Left colon (tissue), 2 donors: ENCODE measurements at regions not wholly inside any gene's neighbourhood (a gene's known extent, or its start where the extent isn't known, plus 50 kb on each side); places are given as distances from the start of the nearest gene placed in this dataset.

Experiments used
- ATAC-seq: fragments of 200-7000 bp; cut with Tn5 transposase; one replicate; pipeline ENCODE4 v1.9.1; 2020; ENCODE audit warnings: mild to moderate bottlenecking, moderate library complexity
- DNase-seq, 2 donors: peaks; one replicate each; pipeline ENCODE4 v3.0.0-alpha.2; 2020
- intact Hi-C, 2 donors: fragments of 100-400 bp; cut with DNase I in 1 of 2; cut with micrococcal nuclease in 1 of 2; formaldehyde crosslinking; loops; one replicate each; pipeline versions ENCODE4 v1.11.2 to v1.14.0; 2022; cut with DNase I, micrococcal nuclease
- donor health status: DM: no; HTN: no; CAD: no.
- donor health status: DM: yes; HTN: yes; CAD: no.

DNA sequence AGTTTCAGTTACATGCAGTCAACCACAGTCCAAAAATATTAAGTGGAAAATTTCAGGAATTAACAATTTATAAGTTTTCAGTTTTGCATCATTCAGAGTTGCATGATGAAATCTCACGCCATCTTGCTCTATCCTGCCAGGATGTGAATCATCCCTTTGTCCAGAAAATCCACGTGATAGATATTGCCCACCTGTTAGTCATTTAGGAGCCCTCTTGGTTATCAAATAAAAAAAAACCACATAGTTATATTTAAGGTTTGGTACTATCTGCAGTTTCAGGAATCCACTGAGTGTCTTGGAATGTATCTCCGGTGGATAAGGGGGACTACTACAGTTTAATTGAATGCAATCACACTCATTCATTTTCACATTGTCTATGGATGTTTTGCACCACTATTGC lies 1249.0 kb upstream of the CITED2 start:
- intact Hi-C loops = no loop called here
- no peak for DNase-seq
- no peak for ATAC-seq

DNA sequence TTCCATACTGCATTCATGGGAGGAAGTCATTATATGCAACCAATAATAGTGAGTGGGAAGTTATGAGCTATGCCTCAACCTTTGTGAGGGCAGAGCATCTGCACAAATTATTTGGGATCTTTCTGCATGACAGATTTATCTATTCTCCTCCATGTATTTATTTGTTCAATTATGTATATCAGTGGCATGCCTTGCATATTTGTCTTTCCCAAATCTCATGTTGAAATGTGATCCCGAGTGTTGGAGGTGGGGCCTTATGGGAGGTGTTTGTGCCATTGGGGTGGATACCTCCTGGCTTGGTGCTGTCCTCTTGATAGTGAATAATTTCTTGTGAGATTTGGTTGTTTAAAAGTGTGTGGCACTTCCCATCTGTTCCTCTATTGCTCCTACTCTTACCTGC lies 1246.0 kb upstream of the CITED2 start:
- intact Hi-C loops = no loop called here
- DNase-seq (no peak), ATAC-seq (no peak)

DNA sequence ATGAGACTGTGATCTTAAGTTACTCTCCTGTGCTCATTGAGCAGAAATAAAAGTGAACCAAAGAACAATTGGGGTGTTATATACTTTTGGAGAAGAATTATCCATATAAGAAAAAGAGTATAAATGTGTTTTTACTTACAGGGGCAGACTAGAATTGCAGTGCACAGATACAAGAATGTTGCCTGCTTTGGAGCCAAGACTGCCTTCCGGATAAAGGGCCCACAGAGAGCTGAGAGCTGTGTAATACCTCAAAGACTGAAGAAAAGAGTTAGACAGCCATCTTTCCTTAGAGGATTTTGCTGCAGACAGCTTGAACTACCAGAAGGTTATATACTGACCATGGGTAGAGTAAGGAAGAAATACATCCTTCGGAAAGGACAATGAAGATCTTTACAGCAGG lies 1235.5 kb upstream of the CITED2 start:
- no peak for DNase-seq
- intact Hi-C loops = no loop called here
- no peak for ATAC-seq

DNA sequence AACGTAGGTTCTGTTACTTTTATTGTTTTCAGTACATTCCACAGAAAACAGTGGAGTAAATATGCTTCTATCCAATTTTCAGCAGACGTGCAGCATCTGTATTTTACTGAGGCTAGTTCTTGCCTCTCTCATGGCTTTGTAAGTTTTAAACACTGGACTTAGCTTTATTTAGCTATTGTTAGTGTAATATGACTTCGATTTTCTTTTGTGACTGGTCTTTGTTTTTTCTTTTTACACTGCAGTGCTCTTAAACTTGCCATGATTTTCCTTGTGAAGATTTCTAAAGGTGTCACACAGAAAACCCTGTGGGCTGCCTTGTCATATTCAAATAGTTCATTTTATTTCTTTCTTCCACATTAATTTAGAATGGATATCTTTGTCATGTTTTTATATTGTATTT lies 1234.9 kb upstream of the CITED2 start:
- ATAC-seq (no peak), DNase-seq (no peak)
- intact Hi-C loops = no loop called here

DNA sequence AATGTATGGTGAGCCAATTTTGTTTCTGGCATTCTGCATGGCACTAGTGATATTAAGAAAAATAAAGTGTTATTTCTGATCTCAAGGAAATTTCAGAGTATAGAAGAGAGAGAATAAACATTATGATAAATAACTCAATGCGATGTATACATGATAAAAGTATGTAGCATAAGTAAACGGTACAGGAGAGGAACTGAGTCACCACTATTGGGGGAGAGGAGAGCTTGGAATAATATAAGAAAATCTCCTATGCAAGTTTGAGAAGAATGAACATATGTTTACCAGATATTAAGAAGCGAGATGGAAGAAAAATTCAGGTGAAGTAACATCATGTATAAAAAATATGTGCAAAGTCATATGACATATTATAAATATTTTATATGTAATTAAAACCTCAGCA lies 1230.3 kb upstream of the CITED2 start:
- ATAC-seq (no peak), DNase-seq (no peak)
- intact Hi-C loops = no loop called here

DNA sequence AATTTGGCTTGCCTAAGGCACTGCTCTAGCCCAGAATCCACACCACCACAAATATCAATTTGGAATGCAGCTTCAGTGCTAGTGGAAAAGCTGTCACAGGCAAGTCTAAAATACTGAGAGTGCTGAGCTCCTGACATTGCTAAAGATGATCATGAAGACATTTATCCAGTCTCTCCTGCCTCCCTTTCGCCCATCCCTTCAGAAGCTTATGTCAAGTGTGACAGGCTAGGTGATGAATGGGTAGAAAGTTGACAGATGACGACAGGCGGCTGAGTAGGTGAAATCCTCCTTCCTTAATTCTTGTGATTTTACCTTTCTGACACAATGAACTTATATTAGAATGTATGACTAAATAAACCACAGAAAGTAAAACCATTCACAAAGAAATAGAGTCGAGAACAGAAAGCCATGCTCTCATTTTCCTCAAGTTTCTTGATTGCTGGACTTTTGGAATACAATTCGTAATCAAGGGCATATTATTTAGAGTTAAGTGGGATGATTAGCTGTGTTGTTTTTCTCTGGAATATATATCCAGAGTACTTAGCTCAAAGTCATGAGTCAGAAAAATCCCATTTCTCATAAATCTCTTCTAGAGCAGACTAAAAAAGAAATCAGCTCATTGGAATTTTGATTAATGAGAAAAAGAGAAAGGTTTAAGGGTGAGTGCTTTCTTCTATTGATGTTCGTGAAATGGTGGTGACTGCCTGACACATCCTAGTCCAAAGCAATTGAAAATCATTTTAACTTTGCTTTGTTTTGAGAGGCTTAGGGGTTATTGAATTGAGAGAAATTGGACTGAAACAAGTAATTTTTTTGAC lies 1228.2 kb upstream of the CITED2 start:
- intact Hi-C loops = no loop called here
- ATAC-seq (no peak), DNase-seq (no peak)

DNA sequence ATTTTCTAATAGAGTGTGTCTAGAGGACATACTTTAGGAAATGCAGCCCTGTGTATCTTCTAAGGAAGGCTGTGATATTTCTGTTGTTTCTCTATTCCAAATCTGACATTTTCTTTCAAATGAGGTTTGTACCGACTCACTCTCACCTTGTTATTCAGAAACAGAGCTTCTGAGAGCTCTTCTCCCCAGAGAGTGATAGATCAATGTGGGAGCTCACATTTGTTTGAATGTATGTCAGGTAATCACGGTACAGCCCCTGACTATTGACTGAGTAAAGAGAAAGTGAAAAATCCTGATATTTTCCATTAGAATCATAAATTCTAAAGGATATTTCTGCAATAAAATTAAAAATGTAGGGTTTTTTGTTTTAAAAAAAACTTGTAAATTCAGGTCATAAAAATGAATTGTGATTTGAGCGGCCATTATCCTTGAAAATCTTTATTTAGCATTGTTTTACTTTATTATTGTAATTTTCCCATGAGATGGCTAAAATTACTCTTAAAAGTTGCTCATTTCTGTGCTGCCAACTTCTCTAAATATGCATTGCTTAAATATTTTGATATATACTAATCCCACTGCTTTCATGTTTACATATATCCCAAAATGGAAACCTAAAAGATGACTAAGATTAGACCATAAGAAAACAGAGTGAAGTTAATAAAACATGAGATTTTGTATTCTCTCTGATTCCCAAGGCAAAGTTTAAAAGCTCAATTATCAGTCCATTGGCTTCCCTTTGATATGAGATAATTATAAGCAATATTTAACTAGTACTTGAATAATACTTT lies 1226.8 kb upstream of the CITED2 start:
- no peak for DNase-seq
- no peak for ATAC-seq
- intact Hi-C loops = no loop called here

DNA sequence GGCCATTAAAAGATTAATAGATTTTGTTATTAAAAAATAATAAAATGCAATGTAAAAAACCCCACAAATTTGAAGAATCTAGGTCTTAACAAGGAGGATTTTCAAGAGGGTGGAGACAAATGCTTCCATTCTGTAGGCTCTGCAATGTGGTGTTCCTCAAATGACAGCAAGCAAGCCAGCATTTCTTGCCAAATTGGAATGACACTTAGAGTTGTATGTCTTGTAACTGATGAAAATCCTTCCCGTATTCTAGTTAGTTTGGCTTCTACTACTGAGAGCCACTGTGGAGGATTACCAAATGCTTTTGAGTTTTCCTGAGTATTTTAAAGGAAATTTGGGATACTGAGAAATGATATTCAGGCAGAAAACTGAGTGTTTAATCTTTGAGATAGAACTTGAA lies 1225.5 kb upstream of the CITED2 start:
- intact Hi-C loops = no loop called here
- ATAC-seq = no peak
- no peak for DNase-seq

DNA sequence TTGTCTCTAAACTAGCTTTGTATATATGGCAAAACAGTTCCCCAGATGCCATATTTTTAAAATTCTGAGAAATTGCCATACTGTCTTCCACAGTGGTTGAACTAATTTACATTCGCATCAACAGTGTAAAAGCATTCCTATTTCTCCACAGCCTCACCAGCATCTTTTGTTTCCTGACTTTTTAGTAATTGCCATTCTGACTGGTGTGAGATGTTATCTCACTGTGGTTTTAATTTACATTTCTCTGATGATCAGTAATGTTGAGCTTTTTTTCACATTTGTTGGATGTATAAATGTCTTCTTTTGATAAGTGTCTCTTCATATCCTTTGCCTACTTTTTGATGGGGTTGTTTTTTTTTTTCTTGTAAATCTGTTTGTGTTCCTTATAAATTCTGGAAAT lies 1222.7 kb upstream of the CITED2 start:
- no peak for ATAC-seq
- intact Hi-C loops = no loop called here
- DNase-seq = no peak

DNA sequence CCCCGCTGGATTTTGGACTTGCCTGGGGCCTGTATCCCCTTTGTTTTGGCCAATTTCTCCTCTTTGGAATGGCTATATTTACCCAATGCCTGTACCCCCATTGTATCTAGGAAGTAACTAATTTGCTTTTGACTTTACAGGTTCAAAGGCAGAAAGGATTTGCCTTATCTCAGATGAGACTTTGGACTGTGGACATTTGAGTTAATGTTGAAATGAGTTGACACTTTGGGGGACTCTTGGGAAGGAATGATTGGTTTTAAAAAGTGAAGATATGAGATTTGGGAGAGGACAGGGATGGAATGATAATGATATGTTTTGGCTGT lies 1220.3 kb upstream of the CITED2 start:
- DNase-seq (no peak), ATAC-seq (no peak)
- intact Hi-C loops = no loop called here

DNA sequence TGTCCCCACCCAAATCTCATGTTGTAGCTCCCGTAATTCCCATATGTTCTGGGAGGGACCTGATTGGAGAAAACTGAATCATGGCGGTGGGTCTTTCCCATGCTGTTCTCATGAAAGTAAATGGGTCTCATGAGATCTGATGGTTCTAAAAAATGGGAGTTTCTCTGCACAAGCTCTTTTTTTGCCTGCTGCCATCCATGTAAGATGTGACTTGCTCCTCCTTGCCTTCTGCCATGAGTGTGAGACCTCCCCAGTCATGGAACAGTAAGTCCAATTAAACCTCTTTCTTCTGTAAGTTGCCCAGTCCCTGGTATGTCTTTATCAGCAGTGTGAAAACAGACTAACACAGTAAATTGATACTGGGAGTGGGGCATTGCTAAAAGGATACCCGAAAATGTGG lies 1218.4 kb upstream of the CITED2 start:
- ATAC-seq (no peak), DNase-seq (no peak)
- intact Hi-C loops = no loop called here

DNA sequence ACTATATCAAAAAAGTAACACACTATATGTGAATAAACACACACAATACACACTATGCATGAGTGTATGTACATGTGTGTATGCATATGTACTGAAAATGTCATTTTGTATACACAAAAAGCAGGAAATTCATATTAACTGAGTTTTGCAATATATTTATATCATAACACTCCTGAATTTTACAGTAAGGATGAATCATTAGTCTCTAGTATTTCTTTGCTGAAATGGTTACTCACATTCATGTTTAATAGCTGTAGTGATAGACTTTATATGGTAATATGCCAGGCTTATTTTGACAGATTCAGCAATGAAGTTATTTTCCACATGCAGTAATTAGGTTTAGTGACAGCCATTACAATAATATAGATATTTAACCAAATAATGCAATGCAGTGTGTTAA lies 1216.2 kb upstream of the CITED2 start:
- no peak for ATAC-seq
- intact Hi-C loops = no loop called here
- DNase-seq = no peak

DNA sequence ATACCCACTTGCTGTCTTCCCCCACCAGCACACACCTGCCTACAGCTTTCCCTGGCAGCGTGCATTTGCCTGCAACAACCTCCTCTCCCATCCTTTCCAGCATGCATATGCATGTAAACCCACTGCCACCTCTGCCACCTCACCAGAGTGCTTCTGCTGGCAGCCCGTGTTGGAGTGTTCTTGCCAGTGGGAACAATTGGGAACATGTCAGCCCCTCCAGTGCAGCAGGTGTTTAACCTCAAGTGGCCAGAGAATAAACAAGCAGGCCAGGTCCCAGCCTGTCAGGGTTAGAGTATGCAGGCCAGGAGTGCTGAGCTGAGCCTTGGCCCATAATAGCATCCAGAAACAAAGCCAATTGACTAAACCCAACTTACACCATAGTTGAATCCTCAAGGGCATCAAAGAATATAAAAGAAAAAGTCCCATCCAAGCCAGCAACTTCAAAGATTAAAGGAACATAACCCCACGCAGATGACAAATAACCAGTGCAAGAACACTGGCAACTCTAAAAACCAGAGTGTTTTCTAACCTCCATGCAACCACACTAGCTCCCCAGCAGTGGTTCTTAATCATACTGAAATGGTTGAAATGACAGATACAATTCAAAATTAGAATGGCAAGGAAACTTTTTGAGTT lies 1212.1 kb upstream of the CITED2 start:
- intact Hi-C loops = no loop called here
- ATAC-seq = no peak
- DNase-seq = no peak

DNA sequence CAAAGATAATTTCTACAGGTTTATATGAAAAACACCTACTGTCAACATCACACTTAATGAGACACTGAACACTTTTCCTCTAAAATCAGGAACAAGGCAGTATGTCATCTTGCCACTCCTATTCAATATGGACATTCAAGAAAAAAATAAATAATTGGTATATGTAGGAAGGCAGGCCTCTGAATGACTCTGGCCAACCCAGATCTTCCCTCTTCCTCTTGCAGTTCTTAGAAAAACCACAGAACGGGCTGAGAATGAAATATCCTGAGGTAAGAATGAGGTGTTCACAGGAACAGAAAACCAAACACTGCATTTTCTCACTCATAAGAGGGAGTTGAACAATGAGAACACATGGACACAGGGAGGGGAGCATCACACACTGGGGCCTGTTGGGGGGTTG lies 1207.2 kb upstream of the CITED2 start:
- DNase-seq = no peak
- ATAC-seq = no peak
- intact Hi-C loops = no loop called here

DNA sequence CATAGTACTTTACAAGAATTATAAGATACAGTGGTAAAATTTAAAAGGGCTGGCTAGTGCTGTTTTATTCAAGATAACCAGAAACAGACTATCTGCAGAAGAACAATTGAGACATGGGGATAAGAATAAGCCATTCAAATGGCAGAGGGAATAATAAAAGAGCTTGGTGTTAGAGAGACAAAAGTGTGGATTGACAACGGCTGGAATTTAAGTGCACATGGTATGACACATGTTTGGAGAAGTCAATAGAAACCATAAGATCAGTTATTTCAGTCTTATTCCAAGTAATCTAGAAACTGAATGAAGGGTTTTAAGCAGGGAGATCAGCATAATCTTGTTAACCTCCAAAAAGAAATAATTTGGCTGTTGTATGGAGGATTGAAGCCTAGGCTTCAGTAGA lies 1205.5 kb upstream of the CITED2 start:
- no peak for DNase-seq
- intact Hi-C loops = no loop called here
- ATAC-seq = no peak

DNA sequence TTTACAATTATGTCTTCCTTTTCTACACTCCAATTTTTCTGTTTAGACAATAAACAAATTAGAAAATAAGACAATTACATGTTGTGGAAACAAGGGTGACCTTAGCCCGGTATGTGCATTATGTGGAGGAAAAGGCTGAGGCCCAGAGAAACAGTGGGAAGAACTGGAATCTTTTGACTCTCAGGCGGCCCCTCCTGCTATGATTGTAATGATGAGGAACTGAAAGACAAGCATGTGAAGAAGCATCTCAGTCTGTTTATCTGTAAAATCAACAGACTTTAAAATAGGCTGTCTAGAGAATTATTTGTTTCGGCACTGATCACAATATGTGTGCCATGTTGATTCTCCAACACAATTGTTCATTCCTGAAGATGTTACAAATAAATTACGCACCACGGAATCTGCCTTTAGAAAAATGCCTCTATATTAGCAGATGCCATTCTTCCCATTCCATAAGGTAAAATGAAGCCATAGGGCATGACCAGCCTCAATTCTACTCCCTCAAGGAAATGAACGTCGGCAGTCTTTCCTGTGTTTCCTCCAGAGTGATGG lies 1201.6 kb upstream of the CITED2 start:
- DNase-seq (no peak), ATAC-seq (no peak)
- intact Hi-C loops = no loop called here

DNA sequence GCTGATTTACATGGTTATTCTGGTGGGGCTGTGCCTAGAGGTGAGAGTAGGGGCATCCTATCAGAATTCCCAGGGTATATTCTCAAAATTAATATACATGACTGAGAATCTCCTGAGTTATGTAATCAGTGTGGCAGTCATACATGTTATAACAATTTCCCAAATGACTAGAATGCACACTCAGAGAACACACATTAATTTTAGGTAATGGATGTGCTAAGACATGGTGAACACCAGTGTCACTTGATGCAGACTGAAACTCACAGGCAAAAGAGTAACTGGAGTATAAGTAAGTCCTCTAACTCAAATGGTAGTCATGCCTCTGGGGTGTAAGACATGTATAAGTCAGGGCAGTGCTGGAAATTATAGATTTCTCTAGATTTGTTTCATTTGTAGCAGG lies 1198.4 kb upstream of the CITED2 start:
- intact Hi-C loops = no loop called here

DNA sequence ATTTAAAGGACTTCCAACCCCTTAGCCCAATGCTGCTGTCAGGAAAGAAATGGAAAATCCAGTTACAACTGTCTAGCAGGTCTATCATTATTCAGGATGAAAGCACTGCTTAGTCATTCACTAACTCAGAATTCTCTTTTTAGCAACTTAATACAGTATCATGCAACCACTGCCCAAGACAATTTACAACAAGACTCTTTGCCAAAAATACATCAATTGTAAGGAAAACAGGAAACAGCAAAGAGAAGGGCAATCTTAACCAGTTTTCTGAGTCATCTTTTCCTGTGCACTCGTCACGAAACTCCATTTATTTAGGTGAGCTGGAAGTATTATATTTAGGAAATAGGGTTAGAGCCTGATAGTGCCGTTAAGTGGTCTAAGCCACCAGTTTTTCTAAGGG lies 1197.7 kb upstream of the CITED2 start:
- ATAC-seq (no peak), DNase-seq (no peak)
- intact Hi-C loops = no loop called here

More for the DNA sequence above, 1198.4 kb upstream of the CITED2 start:
- ATAC-seq (no peak), DNase-seq (no peak)

DNA sequence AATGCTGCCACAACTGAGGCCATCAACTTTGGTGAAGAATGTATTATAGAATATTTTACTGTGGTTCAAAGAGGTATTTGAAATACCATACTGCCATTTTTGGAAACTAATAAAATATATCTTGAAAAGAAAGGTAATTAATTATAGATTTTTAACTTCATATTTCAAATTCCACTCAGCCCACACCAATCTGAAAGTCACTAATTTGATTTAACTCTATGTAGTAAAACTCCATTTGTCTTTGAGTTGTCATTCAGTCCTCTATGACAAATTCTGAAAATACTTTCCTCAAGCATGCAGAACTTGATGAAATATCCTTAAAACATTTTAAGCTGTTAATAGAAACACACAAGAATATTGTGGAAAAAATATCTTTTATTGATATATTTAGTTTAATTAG lies 1196.7 kb upstream of the CITED2 start:
- no peak for ATAC-seq
- no peak for DNase-seq
- intact Hi-C loops = no loop called here

DNA sequence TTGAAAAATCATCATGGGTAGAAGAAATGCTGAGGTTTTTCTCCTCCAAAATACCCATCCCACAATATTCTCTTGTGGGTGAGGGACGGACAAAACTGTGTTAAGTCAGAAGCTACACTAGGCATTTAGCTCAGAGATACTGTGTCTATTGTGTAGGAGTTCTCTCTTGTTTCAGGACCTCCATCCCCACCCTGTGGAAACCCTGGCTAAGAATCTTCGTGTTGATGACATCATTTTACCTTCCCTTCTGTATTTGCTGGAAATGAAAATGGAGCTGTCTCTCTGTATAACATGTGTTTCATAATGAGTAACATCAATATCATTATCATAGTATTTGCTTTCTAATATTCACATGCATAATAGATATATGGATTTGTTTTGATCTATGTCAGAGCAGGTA lies 1193.0 kb upstream of the CITED2 start:
- DNase-seq (no peak), ATAC-seq (no peak)
- intact Hi-C loops = no loop called here
